Keratinocyte (primary cell): ENCODE measurements at regions not wholly inside any gene's neighbourhood (a gene's known extent, or its start where the extent isn't known, plus 50 kb on each side); places are given as distances from the start of the nearest gene placed in this dataset.

Experiments
- EZH2 ChIP-seq: IDR thresholded peaks from one replicate; pipeline ENCODE4 v1.6.1; 2012; ENCODE audit warnings: inconsistent platforms, mild to moderate bottlenecking, low read length, moderate library complexity
- TF ChIP-seq, protein P1 (sequence below), 3 experiments: IDR thresholded peaks in 1 of 3; conservative IDR thresholded peaks in 1 of 3; optimal IDR thresholded peaks in 1 of 3; 2 replicates in 2 of 3; 3 replicates in 1 of 3; pipeline versions ENCODE3 to v1.5.1; 2011; ENCODE audit warnings: low read length in 3 of 3, mild to moderate bottlenecking in 3 of 3, moderate library complexity in 2 of 3, control low read depth in 1 of 3, inconsistent platforms in 1 of 3; ENCODE audit not compliant: insufficient read depth in 2 of 3; ENCODE audit errors: extremely low read depth in 1 of 3

- TF ChIP-seq, protein P1, sequence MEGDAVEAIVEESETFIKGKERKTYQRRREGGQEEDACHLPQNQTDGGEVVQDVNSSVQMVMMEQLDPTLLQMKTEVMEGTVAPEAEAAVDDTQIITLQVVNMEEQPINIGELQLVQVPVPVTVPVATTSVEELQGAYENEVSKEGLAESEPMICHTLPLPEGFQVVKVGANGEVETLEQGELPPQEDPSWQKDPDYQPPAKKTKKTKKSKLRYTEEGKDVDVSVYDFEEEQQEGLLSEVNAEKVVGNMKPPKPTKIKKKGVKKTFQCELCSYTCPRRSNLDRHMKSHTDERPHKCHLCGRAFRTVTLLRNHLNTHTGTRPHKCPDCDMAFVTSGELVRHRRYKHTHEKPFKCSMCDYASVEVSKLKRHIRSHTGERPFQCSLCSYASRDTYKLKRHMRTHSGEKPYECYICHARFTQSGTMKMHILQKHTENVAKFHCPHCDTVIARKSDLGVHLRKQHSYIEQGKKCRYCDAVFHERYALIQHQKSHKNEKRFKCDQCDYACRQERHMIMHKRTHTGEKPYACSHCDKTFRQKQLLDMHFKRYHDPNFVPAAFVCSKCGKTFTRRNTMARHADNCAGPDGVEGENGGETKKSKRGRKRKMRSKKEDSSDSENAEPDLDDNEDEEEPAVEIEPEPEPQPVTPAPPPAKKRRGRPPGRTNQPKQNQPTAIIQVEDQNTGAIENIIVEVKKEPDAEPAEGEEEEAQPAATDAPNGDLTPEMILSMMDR (optimal IDR thresholded peaks at IDR 0.05 in 1 of 3, IDR thresholded peaks at IDR 0.05 in 1 of 3, conservative IDR thresholded peaks at IDR 0.05 in 1 of 3; ENCODE audit: extremely low read depth in 1 of 3, insufficient read depth in 2 of 3, low read length in 3 of 3), result no peak
- no peak for TF ChIP-seq EZH2
Observed at GRCh38 chr16:49081554-49081953, 200.1 kb downstream of the CBLN1 start.
